ENCODE measurements at regions not wholly inside any gene's neighbourhood (a gene's known extent, or its start where the extent isn't known, plus 50 kb on each side); places are given as distances from the start of the nearest gene placed in this dataset.

DNA sequence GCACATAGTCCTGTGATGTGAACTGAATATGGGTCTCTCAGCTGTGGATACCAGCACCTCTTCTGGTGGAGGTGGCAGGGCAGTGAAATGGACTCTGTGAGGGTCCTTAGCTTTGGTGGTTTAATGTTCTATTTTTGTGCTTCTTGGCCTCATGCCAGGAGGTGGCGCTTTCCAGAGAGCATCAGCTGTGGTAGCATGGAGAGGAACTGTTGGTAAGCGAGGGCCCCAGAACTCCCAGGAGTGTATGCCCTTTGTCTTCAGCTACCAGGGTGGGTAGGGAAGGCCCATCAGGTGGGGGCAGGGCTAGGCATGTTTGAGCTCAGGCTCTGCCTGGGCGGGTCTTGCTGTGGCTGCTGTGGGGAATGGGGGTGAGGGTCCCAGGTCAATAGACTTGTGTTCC, 241.7 kb downstream of the AEBP2 start:
- Histone ChIP-seq H2AFZ (ENCODE audit: low read length) (no peak overlapping the region), H3K36me3 (ENCODE audit: control insufficient read depth, insufficient read depth, low read length) (no peaks in the 10 kb centered on the region), H3K79me2 (ENCODE audit: control insufficient read depth, insufficient read depth, low read length) (no peaks in the 10 kb centered on the region), H4K20me1 (ENCODE audit: control insufficient read depth, extremely low read depth, insufficient read depth, low read length) (no peaks in the 10 kb centered on the region), H3K4me3 (replicated peaks in 1 of 4; ENCODE audit: control extremely low read depth in 1 of 4, insufficient read depth in 1 of 4, low read depth in 3 of 4, low read length in 4 of 4) (no peak overlapping the region), H3K4me1 (ENCODE audit: control insufficient read depth, extremely low read depth, insufficient read depth, low read length) (no peaks in the 10 kb centered on the region), H3K27ac (ENCODE audit: insufficient read depth, low read length) (no peak overlapping the region), H3K9ac (ENCODE audit: insufficient read depth, low read length) (no peak overlapping the region), H3K4me2 (ENCODE audit: extremely low read depth, insufficient read depth, low read length) (no peak overlapping the region), H3K27me3 (ENCODE audit: control insufficient read depth, insufficient read depth, low read length) (no peaks in the 10 kb centered on the region), H3K9me3 (ENCODE audit: control insufficient read depth, insufficient read depth, low read depth, low read length) (no peaks in the 10 kb centered on the region)
- DNase-seq (ENCODE audit: low read depth in 2 of 2): no peak
- TF ChIP-seq, protein P1, sequence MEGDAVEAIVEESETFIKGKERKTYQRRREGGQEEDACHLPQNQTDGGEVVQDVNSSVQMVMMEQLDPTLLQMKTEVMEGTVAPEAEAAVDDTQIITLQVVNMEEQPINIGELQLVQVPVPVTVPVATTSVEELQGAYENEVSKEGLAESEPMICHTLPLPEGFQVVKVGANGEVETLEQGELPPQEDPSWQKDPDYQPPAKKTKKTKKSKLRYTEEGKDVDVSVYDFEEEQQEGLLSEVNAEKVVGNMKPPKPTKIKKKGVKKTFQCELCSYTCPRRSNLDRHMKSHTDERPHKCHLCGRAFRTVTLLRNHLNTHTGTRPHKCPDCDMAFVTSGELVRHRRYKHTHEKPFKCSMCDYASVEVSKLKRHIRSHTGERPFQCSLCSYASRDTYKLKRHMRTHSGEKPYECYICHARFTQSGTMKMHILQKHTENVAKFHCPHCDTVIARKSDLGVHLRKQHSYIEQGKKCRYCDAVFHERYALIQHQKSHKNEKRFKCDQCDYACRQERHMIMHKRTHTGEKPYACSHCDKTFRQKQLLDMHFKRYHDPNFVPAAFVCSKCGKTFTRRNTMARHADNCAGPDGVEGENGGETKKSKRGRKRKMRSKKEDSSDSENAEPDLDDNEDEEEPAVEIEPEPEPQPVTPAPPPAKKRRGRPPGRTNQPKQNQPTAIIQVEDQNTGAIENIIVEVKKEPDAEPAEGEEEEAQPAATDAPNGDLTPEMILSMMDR (conservative IDR thresholded peaks at IDR 0.05 in 1 of 2, IDR thresholded peaks at IDR 0.05 in 1 of 2; ENCODE audit: low read depth in 1 of 2, low read length in 2 of 2): no peak
- TF ChIP-seq EZH2 (IDR thresholded peaks at IDR 0.05; ENCODE audit: low read length, missing control alignments): no peak

DNA sequence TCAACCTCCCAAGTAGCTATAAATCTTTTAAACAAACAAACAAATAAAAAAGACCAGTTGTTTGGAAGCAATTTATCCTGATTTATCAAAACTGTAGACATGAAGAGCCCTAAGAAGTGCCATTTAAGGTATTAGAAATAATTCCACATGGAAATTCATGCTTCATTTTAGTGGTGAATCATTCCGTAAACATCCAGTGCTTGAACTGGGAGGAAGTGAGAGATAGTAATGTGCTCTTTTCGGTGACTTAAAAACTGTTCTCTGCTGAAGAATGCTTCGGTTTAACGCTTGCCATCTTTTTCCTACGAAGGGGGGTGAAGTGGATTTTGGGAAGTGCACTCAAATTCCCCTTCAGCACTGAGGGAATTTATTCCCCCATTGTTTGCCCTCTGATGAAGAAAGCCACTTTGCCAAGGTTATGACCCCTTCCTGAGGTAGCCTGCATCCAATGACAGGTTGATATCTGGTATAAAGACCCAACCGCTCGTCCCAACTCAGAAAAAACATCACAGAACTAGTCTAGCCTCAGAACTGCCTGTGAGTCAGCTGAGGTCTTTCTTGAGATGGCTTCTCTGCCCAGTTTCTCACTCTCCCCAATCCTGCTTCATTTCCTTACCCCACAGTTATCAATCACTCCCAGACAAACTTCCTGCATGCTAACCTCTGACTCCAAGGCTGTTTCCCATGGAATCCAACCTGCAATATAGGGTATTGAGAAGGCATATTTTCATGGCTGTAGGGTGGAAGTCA, 244.1 kb downstream of the AEBP2 start:
- Histone ChIP-seq H3K27me3 (ENCODE audit: control insufficient read depth, insufficient read depth, low read length) (no peaks in the 10 kb centered on the region), H2AFZ (ENCODE audit: low read length) (peak overlapping the region; percentile 4), H3K4me2 (ENCODE audit: extremely low read depth, insufficient read depth, low read length) (peak overlapping the region; percentile 73), H3K36me3 (ENCODE audit: control insufficient read depth, insufficient read depth, low read length) (no peaks in the 10 kb centered on the region), H3K4me3 (replicated peaks in 1 of 4; ENCODE audit: control extremely low read depth in 1 of 4, insufficient read depth in 1 of 4, low read depth in 3 of 4, low read length in 4 of 4) (peak overlapping the region in 2 of 4 experiments; percentile 1 to 3), H4K20me1 (ENCODE audit: control insufficient read depth, extremely low read depth, insufficient read depth, low read length) (no peaks in the 10 kb centered on the region), H3K79me2 (ENCODE audit: control insufficient read depth, insufficient read depth, low read length) (no peaks in the 10 kb centered on the region), H3K9me3 (ENCODE audit: control insufficient read depth, insufficient read depth, low read depth, low read length) (no peaks in the 10 kb centered on the region), H3K4me1 (ENCODE audit: control insufficient read depth, extremely low read depth, insufficient read depth, low read length) (no peaks in the 10 kb centered on the region), H3K9ac (ENCODE audit: insufficient read depth, low read length) (no peak overlapping the region), H3K27ac (ENCODE audit: insufficient read depth, low read length) (peak overlapping the region; percentile 64)
- TF ChIP-seq, protein P1 (conservative IDR thresholded peaks at IDR 0.05 in 1 of 2, IDR thresholded peaks at IDR 0.05 in 1 of 2; ENCODE audit: low read depth in 1 of 2, low read length in 2 of 2): no peak
- TF ChIP-seq EZH2 (IDR thresholded peaks at IDR 0.05; ENCODE audit: low read length, missing control alignments): no peak
- DNase-seq (ENCODE audit: low read depth in 2 of 2): peak; percentile 54 to 85

DNA sequence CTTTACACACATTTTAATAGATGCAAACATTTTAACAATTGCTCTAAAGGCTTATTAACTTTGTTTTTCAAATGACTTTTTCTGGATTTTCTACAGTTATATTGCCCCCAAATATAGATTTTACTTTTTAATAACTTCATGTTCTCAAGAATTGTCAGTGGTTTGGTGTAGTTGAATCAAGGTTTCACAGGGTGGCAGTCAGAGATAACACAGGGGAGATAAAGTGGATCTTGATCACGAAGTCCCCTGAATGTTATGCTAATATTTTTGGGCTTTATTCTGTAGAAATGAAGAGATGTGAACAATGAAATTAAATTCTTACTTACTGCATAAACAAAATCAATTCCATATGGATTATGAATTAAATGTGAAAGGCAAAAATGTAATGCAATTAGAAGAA, 248.1 kb downstream of the AEBP2 start:
- DNase-seq (ENCODE audit: low read depth in 2 of 2): no peak
- no peak overlapping the region for H2AFZ ChIP-seq (ENCODE audit: low read length)

More for the DNA sequence above, 248.1 kb downstream of the AEBP2 start:
- Histone ChIP-seq H3K9me3 (ENCODE audit: control insufficient read depth, insufficient read depth, low read depth, low read length) (no peaks in the 10 kb centered on the region), H3K9ac (ENCODE audit: insufficient read depth, low read length) (no peak overlapping the region), H3K27ac (ENCODE audit: insufficient read depth, low read length) (no peak overlapping the region), H3K4me1 (ENCODE audit: control insufficient read depth, extremely low read depth, insufficient read depth, low read length) (no peaks in the 10 kb centered on the region), H4K20me1 (ENCODE audit: control insufficient read depth, extremely low read depth, insufficient read depth, low read length) (no peaks in the 10 kb centered on the region), H3K36me3 (ENCODE audit: control insufficient read depth, insufficient read depth, low read length) (no peaks in the 10 kb centered on the region), H3K4me3 (replicated peaks in 1 of 4; ENCODE audit: control extremely low read depth in 1 of 4, insufficient read depth in 1 of 4, low read depth in 3 of 4, low read length in 4 of 4) (no peak overlapping the region), H3K27me3 (ENCODE audit: control insufficient read depth, insufficient read depth, low read length) (no peaks in the 10 kb centered on the region), H3K79me2 (ENCODE audit: control insufficient read depth, insufficient read depth, low read length) (no peaks in the 10 kb centered on the region), H3K4me2 (ENCODE audit: extremely low read depth, insufficient read depth, low read length) (no peak overlapping the region)
- TF ChIP-seq EZH2 (IDR thresholded peaks at IDR 0.05; ENCODE audit: low read length, missing control alignments): no peak
- TF ChIP-seq, protein P1 (conservative IDR thresholded peaks at IDR 0.05 in 1 of 2, IDR thresholded peaks at IDR 0.05 in 1 of 2; ENCODE audit: low read depth in 1 of 2, low read length in 2 of 2): no peak

Measured in fibroblast of lung (primary cell).